NCI-H1105 (cell line): ENCODE measurements at regions not wholly inside any gene's neighbourhood (a gene's known extent, or its start where the extent isn't known, plus 50 kb on each side); places are given as distances from the start of the nearest gene placed in this dataset.

Experiments used
- DNase-seq: peaks from one replicate; lab custom pipeline; 2025; lab: John Stamatoyannopoulos, UW

- no peak for DNase-seq
Measured at GRCh38 chr13:22428188-22428828, 752.5 kb upstream of the SGCG start.

DNA sequence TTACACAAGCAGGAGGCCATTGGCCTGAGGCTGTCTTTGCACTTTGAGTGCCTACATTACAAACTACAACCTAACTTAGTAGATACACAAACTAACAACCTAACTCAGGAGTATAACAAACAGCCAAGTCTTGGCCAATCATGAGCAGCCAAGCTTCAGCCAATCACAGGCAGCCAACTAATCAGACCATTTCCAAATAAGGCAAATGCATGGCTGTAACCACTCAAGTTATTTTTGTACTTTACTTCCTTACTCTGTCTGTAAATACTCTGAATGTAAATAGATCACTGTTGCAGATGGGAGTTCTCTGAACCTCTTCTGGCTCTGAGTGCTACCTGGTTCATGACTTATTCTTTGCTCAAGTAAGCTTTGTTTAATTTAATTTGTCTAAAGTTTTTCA, 748.1 kb upstream of the SGCG start:
- no peak for DNase-seq

DNA sequence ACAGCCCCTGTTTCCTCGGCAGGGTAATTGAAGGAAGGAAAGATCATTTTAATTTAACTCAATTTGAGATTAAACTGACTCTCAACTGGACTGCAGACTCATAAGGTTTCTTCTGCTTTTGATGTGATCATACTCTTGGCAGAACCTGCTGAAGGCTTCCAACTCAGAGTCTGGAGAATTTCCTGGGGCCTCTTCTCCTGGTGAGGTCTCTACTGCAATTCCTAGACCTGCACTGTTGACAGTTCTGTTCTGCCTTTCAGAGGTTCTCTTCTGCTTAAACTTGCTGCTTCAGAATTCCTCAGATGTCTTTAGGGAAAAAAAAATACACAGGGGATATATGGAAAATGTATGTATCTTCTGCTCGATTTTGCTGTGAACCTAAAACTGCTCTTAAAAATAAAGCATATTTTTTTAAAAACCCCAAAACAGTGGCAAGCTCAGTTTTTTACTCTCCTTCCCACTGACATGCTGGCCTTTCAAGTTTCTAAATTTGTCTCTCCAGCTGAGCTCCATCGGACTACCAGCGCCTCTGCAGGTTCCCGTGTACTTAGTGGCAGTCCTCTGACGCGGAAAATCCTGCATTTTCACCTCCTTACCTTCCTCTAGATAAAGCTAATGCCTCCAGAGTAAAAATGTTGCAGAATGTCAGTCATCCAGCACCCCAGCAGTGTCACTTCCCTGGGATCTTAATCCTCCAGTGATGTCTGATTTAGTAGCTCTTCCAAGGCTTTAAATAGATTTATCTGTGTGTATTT, 733.5 kb upstream of the SGCG start:
- DNase-seq: no peak

GRCh38 chr13:22449251-22449650, 731.5 kb upstream of the SGCG start:
- no peak for DNase-seq

DNA sequence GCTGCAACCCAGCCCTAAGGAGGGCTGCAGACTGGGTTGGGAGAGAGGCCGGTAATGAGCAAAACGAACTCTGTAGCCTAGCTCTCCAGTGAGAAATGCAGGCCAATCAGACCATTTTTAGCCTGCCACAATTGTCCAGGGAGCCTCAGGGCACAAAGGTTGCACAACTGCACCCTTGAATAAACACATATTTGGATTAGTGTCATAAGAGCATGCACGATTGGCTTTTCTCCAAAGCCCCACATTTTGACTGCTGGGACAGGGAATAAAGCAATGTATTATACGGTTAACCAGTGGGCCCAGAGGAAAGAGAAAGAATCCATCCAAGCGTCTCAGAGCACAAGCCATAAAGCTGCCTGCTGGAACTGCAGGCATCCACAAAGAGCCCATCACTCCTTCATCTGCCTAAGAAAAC, 729.4 kb upstream of the SGCG start:
- DNase-seq: no peak

GRCh38 chr13:22454586-22454985, 726.2 kb upstream of the SGCG start:
- DNase-seq: no peak

DNA sequence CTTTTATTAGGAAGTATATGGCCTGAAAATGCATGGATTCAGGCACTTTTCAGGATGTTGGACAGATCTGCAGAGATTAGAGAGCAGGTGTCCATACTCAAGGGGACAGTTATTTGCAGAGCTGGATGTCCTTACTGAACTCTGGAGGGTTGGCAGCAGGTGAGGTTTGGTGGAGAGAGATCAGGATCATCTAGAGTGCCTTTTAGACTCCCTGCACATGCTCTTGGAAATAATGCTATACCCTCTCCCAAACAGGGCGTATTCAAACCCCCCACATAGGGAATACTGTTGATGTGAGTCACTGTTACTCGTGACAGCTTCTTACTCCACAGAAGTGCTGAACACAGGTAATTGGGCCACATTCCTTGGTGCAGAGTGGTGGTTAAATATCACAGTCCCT, 725.7 kb upstream of the SGCG start:
- DNase-seq: no peak

DNA sequence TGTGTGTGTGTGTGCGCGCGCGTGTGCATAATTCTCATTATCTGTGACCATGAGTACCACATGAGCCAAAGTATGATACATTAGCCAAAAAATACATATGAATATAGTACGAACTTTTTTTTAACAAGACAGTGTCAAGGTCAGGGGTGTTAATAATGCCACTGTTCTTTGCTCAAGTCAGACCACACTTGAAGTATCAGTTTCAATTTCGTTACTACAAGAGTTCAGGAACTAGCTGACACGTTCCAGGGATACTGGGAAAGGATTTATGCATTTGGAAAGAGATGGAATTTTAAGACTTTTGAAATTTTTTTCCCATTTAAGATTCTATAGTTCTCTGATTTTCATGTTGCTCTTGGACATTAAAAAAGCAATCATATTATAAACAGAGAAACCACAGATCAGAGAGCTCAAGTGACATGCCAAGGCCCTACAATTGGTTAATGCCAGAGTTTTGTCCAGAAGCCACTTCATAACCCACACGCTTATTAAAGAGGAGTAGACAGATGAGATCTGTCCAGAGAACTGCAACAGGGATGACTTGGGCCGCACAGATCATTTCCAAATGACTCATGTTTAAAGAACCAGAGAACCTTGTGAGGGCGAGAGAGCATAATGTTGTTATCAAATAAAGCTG, 718.8 kb upstream of the SGCG start:
- DNase-seq: no peak

GRCh38 chr13:22463089-22463488, 717.7 kb upstream of the SGCG start:
- no peak for DNase-seq

DNA sequence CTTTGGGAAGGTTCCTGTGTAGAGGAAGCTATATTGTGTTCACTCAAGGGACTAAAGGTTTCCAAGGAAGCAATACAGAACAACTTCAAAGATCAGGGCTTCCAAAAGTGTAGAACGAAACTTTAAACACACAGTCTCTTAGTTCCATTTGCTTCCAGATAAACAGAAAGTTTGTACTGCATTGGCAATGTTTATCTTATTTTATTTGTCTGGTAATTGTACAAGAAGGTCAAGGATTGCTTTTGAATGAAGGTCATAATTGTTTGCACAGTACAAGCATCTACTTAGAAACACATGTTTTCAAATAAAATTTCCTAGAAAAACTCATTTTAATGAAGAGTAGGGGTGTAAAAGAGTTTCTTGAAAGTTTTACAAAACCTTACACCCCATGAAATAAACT, 712.7 kb upstream of the SGCG start:
- no peak for DNase-seq

DNA sequence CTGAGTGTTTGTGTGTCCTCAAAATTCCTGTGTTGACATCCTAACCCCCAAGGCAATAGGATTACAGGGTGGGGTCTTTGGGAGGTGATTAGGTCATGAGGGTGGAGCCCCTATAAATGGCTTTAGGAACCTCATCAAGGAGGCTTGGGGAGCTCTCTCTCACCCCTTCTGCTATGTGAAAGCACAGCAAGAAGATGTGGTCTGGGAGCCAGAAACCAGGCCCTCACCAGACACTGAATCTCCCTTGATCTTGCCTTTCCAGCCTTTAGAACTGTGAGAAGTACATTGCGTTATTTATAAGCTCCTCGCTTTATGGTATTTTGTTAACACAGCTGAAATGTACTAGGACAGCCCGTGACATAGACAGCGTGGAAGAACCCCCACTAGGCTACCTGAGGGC, 712.0 kb upstream of the SGCG start:
- no peak for DNase-seq

- no peak for DNase-seq
Measured at GRCh38 chr13:22469452-22469851, 711.3 kb upstream of the SGCG start.

- DNase-seq: no peak
Measured at GRCh38 chr13:22470075-22470474, 710.7 kb upstream of the SGCG start.

DNA sequence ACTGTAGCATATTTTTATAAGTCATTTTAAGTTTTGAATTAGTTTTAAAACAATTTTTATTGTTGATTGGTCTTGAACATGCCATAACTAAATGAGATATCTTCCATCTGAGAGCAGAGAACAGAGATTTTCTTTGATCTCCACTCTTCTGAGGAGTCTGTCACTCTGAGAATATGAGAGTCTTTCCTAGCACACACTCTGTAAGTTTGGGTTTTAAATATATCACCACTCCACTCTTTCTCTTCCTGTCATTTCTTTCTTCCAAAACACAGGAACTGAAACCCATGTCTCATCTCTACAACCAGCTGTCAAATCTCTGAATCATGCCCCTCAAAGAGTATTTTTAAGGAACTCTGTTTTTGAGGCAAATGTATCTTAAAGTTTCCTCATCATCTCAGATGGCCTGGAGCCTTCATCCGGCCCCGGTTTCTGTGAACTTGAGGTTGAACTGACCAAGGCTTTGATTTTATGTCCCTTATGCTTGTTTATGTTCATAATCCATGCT, 698.2 kb upstream of the SGCG start:
- no peak for DNase-seq

- no peak for DNase-seq
Measured at GRCh38 chr13:22483276-22483675, 697.5 kb upstream of the SGCG start.

- no peak for DNase-seq
Measured at GRCh38 chr13:22486490-22486889, 694.3 kb upstream of the SGCG start.

DNA sequence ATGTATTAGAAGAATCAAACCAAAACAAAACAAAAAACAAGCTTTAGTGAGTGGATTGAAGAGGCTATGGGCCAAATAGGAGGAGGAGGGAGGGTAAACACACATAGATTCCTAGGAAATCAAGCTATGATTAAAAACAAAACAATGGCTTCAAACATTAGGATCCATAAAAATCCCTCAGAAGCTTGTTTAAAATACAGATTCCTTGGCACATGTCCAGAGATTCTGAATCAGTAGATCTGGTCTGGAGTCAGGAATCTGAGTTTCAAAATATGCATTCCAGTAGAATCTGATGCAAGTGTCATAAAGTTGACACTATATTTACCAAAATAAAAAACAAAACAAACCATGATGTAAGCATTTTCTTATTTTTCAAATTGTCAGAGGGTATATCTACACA, 692.8 kb upstream of the SGCG start:
- no peak for DNase-seq

DNA sequence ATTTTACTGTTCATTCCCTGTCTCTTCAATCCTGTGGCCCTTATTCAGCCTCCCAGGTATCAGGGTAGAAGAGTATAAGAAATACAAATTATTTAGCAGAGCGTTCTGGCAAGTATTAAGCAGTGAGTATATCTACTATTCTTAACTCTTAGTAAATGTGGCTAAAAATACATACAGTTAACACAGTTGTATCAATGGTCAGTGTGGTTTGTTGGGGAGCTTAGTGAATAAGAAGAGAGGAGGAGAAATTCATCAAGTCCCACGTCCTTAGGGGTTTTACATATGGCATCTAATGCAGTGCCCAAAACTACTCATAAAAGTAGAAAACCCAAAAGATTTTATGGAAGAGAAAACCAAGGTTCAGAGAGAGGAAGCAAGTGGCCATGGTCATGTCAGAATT, 691.0 kb upstream of the SGCG start:
- no peak for DNase-seq

DNA sequence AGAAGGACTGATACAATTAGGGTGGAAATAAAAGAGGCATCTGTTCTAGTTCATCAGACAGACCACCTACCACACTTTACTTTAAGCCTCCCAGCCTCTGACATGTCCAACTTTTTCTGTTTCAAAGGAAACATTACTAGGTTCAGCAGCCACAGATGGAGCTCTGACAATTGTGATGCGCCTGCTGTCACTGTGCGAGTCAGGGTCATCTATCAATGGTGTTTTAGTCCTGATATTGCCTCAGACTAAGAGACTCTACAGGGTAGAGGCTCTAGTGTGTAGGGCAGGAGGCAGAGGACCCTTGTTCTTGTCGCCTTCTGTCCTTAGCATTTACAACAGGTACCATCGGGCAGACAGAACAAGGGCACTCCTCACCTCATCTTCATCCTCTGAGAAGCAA, 685.0 kb upstream of the SGCG start:
- no peak for DNase-seq

DNA sequence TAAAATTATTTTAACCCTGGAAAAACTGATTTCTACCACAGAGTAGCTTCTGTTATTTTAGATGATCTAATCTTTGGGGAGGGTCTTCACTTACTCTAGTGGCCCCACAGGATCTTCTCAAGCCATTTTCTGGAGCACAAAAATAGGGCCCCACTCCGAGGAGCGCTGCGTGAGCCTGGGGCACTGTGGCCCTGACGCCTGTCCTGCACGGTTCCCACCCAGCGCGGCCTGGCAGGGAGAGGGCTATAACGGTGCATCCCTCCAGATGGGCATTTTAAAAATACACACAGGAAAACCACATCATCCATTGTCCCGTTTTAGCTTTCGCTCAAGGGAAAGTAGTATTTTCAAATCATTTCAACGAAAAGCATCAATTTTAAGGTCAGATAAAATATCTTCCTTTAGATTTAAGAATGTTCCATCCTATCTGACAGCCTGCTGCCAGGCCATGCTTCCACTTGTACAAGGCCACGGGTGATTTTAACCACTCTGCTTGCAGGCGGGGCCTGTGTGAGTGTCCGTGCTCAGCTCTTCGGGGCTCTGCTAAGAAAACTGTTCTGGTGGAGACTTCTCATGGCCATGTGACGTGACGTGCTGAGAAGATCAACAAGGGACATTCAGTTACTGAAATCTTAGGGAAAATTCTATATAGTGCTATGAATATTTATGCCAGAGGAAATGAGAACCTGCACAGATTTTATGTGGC, 683.8 kb upstream of the SGCG start:
- no peak for DNase-seq

- no peak for DNase-seq
Measured at GRCh38 chr13:22497991-22498780, 682.6 kb upstream of the SGCG start.

DNA sequence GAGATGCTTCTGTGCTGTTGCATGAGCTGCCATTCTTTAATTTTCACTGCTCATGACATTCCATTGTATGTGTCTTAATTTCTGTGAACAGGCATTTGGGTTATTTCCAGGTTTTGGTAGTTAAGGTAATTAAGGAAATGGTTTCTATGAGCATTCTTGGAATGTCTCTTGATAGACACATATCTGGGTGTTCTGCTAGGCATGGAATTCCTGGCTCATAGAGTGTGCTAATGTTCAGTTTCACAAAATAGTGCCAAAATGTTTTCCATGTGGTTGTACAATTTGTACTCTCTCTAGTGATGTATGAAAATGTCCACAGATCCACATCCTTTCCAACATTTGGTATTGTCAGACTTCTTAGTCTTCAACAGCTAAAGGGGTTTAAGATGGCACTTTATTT, 680.9 kb upstream of the SGCG start:
- DNase-seq: no peak
